ENCODE measurements at regions not wholly inside any gene's neighbourhood (a gene's known extent, or its start where the extent isn't known, plus 50 kb on each side); places are given as distances from the start of the nearest gene placed in this dataset.
"Not testable (repeated sequence)": the region's sequence is repeated elsewhere in the genome, so short reads cannot be mapped to it uniquely, and the experiment has no call there.

DNA sequence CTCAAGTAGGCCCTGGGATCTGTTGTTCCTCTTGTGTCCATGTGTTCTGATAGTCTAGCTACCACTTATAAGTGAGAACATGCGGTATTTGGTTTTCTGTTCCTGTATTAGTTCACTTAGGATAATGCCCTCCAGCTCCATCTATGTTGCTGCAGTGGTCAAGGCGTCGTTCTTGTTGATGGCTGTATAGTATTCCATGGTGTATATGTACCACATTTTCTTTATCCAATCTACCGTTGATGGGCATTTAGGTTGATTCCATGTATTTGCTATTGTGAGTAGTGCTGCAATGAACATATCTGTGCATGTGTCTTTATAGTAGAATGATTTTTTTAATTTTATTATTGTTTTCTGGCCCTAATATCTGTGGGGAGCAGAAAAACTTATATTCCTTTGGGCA is 74.3 kb downstream of the MAT2B start:
- Histone ChIP-seq H4K8ac (ENCODE audit: low read length) (no peak overlapping the region), H2BK12ac (ENCODE audit: low read length in 2 of 2) (no peak overlapping the region), H3K4ac (ENCODE audit: low read depth in 1 of 2, low read length in 2 of 2) (no peak overlapping the region), H4K91ac (ENCODE audit: low read length) (no peak overlapping the region), H2BK120ac (ENCODE audit: low read depth, low read length) (no peak overlapping the region), H2BK15ac (ENCODE audit: low read depth, poor library complexity, severe bottlenecking) (no peak overlapping the region), H3K9me3 (ENCODE audit: control insufficient read depth, low read length) (no peaks in the 10 kb centered on the region), H3K4me3 (ENCODE audit: insufficient read depth in 1 of 2, low read depth in 1 of 2, low read length in 2 of 2) (no peak overlapping the region), H2AK5ac (ENCODE audit: low read length, severe bottlenecking) (no peak overlapping the region), H2AFZ (ENCODE audit: low read depth, low read length) (no peak overlapping the region), H3K27ac (ENCODE audit: low read length, poor library complexity, severe bottlenecking) (no peak overlapping the region), H3K36me3 (ENCODE audit: control insufficient read depth in 1 of 2, insufficient read depth in 2 of 2, low read depth in 1 of 2, low read length in 2 of 2) (no peaks in the 10 kb centered on the region), H3K4me2 (ENCODE audit: low read length, poor library complexity, severe bottlenecking) (no peak overlapping the region), H2BK5ac (ENCODE audit: low read depth, low read length, poor library complexity, severe bottlenecking) (no peak overlapping the region), H3K23ac (ENCODE audit: low read length in 2 of 2) (no peak overlapping the region), H3K4me1 (ENCODE audit: control insufficient read depth, insufficient read depth, low read depth, low read length) (no peaks in the 10 kb centered on the region), H3K79me1 (replicated peaks; ENCODE audit: low read length, poor library complexity, severe bottlenecking) (no peaks in the 10 kb centered on the region), H3K9ac (ENCODE audit: low read length) (no peak overlapping the region), H3K14ac (ENCODE audit: low read length in 2 of 2) (no peak overlapping the region), H3K27me3 (ENCODE audit: control insufficient read depth in 1 of 2, insufficient read depth in 1 of 2, low read length in 2 of 2) (no peaks in the 10 kb centered on the region), H3K18ac (ENCODE audit: low read depth in 1 of 2, low read length in 2 of 2) (no peak overlapping the region)
- WGBS, result 92% methylated on average over 4 of the region's 4 CpGs
- no peak for DNase-seq

GRCh38 chr5:163580516-163580915 is 75.1 kb downstream of the MAT2B start:
- no peaks in the 10 kb centered on the region for H3K79me1 ChIP-seq (replicated peaks; ENCODE audit: low read length, poor library complexity, severe bottlenecking)
- no peak overlapping the region for H2BK5ac ChIP-seq (ENCODE audit: low read depth, low read length, poor library complexity, severe bottlenecking)
- H2BK15ac ChIP-seq (ENCODE audit: low read depth, poor library complexity, severe bottlenecking), result no peak overlapping the region
- H4K91ac ChIP-seq (ENCODE audit: low read length), result no peak overlapping the region
- H3K14ac ChIP-seq (ENCODE audit: low read length in 2 of 2), result no peak overlapping the region
- H2BK12ac ChIP-seq (ENCODE audit: low read length in 2 of 2), result no peak overlapping the region
- H3K9me3 ChIP-seq (ENCODE audit: control insufficient read depth, low read length), result no peaks in the 10 kb centered on the region
- H3K4ac ChIP-seq (ENCODE audit: low read depth in 1 of 2, low read length in 2 of 2), result no peak overlapping the region
- H3K9ac ChIP-seq (ENCODE audit: low read length), result no peak overlapping the region
- no peak overlapping the region for H3K18ac ChIP-seq (ENCODE audit: low read depth in 1 of 2, low read length in 2 of 2)
- no peaks in the 10 kb centered on the region for H3K27me3 ChIP-seq (ENCODE audit: control insufficient read depth in 1 of 2, insufficient read depth in 1 of 2, low read length in 2 of 2)
- H2AFZ ChIP-seq (ENCODE audit: low read depth, low read length), result no peak overlapping the region
- 100% methylated on average over 1 of the region's 2 CpGs for WGBS
- H3K36me3 ChIP-seq (ENCODE audit: control insufficient read depth in 1 of 2, insufficient read depth in 2 of 2, low read depth in 1 of 2, low read length in 2 of 2), result no peaks in the 10 kb centered on the region
- no peak overlapping the region for H3K4me2 ChIP-seq (ENCODE audit: low read length, poor library complexity, severe bottlenecking)
- H3K23ac ChIP-seq (ENCODE audit: low read length in 2 of 2), result no peak overlapping the region
- no peak overlapping the region for H2BK120ac ChIP-seq (ENCODE audit: low read depth, low read length)
- H4K8ac ChIP-seq (ENCODE audit: low read length), result no peak overlapping the region
- H2AK5ac ChIP-seq (ENCODE audit: low read length, severe bottlenecking), result no peak overlapping the region
- DNase-seq, result no peak
- H3K4me3 ChIP-seq (ENCODE audit: insufficient read depth in 1 of 2, low read depth in 1 of 2, low read length in 2 of 2), result no peak overlapping the region
- H3K4me1 ChIP-seq (ENCODE audit: control insufficient read depth, insufficient read depth, low read depth, low read length), result no peaks in the 10 kb centered on the region
- no peak overlapping the region for H3K27ac ChIP-seq (ENCODE audit: low read length, poor library complexity, severe bottlenecking)

DNA sequence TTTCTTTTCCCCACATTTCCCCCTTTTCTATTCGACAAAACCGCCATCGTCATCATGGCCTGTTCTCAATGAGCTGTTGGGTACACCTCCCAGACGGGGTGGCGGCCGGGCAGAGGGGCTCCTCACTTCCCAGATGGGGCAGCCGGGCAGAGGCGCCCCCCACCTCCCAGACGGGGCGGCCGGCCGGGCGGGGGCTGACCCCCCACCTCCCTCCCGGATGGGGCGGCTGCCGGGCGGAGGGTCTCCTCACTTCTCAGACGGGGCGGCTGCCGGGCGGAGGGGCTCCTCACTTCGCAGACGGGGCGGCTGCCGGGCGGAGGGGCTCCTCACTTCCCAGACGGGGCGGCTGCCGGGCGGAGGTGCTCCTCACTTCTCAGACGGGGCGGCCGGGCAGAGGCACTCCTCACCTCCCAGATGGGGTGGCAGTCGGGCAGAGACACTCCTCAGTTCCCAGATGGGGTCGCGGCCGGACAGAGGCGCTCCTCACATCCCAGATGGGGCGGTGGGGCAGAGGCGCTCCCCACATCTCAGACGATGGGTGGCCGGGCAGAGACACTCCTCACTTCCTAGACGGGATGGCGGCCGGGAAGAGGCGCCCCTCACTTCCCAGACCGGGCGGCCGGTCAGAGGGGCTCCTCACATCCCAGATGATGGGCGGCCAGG is 78.2 kb downstream of the MAT2B start:
- not testable (repeated sequence) for H3K4me3 ChIP-seq (ENCODE audit: insufficient read depth in 1 of 2, low read depth in 1 of 2, low read length in 2 of 2); H2BK12ac ChIP-seq (ENCODE audit: low read length in 2 of 2); H3K36me3 ChIP-seq (ENCODE audit: control insufficient read depth in 1 of 2, insufficient read depth in 2 of 2, low read depth in 1 of 2, low read length in 2 of 2); DNase-seq; H3K79me1 ChIP-seq (replicated peaks; ENCODE audit: low read length, poor library complexity, severe bottlenecking); H2BK15ac ChIP-seq (ENCODE audit: low read depth, poor library complexity, severe bottlenecking); H3K9me3 ChIP-seq (ENCODE audit: control insufficient read depth, low read length); H3K18ac ChIP-seq (ENCODE audit: low read depth in 1 of 2, low read length in 2 of 2); H3K9ac ChIP-seq (ENCODE audit: low read length); H3K23ac ChIP-seq (ENCODE audit: low read length in 2 of 2); H3K4me1 ChIP-seq (ENCODE audit: control insufficient read depth, insufficient read depth, low read depth, low read length); H2BK120ac ChIP-seq (ENCODE audit: low read depth, low read length); H3K14ac ChIP-seq (ENCODE audit: low read length in 2 of 2); H2AFZ ChIP-seq (ENCODE audit: low read depth, low read length); H3K27me3 ChIP-seq (ENCODE audit: control insufficient read depth in 1 of 2, insufficient read depth in 1 of 2, low read length in 2 of 2); H3K27ac ChIP-seq (ENCODE audit: low read length, poor library complexity, severe bottlenecking); H3K4ac ChIP-seq (ENCODE audit: low read depth in 1 of 2, low read length in 2 of 2); H2BK5ac ChIP-seq (ENCODE audit: low read depth, low read length, poor library complexity, severe bottlenecking); H4K8ac ChIP-seq (ENCODE audit: low read length); H4K91ac ChIP-seq (ENCODE audit: low read length); H2AK5ac ChIP-seq (ENCODE audit: low read length, severe bottlenecking); H3K4me2 ChIP-seq (ENCODE audit: low read length, poor library complexity, severe bottlenecking)
- WGBS, result 95% methylated on average over 21 of the region's 50 CpGs

- no CpG with 5 or more reads among the region's 1 CpG for WGBS
- peak overlapping the region in 1 of 2 experiments; percentile 39 for H2BK12ac ChIP-seq (ENCODE audit: low read length in 2 of 2)
- no peak overlapping the region for H2BK15ac ChIP-seq (ENCODE audit: low read depth, poor library complexity, severe bottlenecking)
Observed at GRCh38 chr5:163585206-163585605, 79.8 kb downstream of the MAT2B start.

More at GRCh38 chr5:163585206-163585605, 79.8 kb downstream of the MAT2B start:
- Histone ChIP-seq H3K4me1 (ENCODE audit: control insufficient read depth, insufficient read depth, low read depth, low read length) (no peaks in the 10 kb centered on the region), H3K27ac (ENCODE audit: low read length, poor library complexity, severe bottlenecking) (peak overlapping the region; percentile 77), H2AK5ac (ENCODE audit: low read length, severe bottlenecking) (no peak overlapping the region), H4K8ac (ENCODE audit: low read length) (no peak overlapping the region), H3K27me3 (ENCODE audit: control insufficient read depth in 1 of 2, insufficient read depth in 1 of 2, low read length in 2 of 2) (no peaks in the 10 kb centered on the region), H4K91ac (ENCODE audit: low read length) (no peak overlapping the region), H3K18ac (ENCODE audit: low read depth in 1 of 2, low read length in 2 of 2) (no peak overlapping the region), H3K4ac (ENCODE audit: low read depth in 1 of 2, low read length in 2 of 2) (no peak overlapping the region), H3K9me3 (ENCODE audit: control insufficient read depth, low read length) (no peaks in the 10 kb centered on the region), H3K4me3 (ENCODE audit: insufficient read depth in 1 of 2, low read depth in 1 of 2, low read length in 2 of 2) (no peak overlapping the region), H2BK5ac (ENCODE audit: low read depth, low read length, poor library complexity, severe bottlenecking) (no peak overlapping the region), H3K14ac (ENCODE audit: low read length in 2 of 2) (no peak overlapping the region), H2AFZ (ENCODE audit: low read depth, low read length) (no peak overlapping the region), H3K4me2 (ENCODE audit: low read length, poor library complexity, severe bottlenecking) (no peak overlapping the region), H3K23ac (ENCODE audit: low read length in 2 of 2) (no peak overlapping the region), H2BK120ac (ENCODE audit: low read depth, low read length) (no peak overlapping the region), H3K79me1 (replicated peaks; ENCODE audit: low read length, poor library complexity, severe bottlenecking) (no peaks in the 10 kb centered on the region), H3K36me3 (ENCODE audit: control insufficient read depth in 1 of 2, insufficient read depth in 2 of 2, low read depth in 1 of 2, low read length in 2 of 2) (no peaks in the 10 kb centered on the region), H3K9ac (ENCODE audit: low read length) (no peak overlapping the region)
- no peak for DNase-seq
